ENCODE measurements at regions not wholly inside any gene's neighbourhood (a gene's known extent, or its start where the extent isn't known, plus 50 kb on each side); places are given as distances from the start of the nearest gene placed in this dataset.

GRCh38 chr1:19009882-19010321 is 53.4 kb upstream of the IFFO2 start (continued):
- no peak for TF ChIP-seq SNAPC4 (CRISPR knock-in tag; IDR thresholded peaks at IDR 0.05)
- no peak for TF ChIP-seq ZNF770 (CRISPR knock-in tag; IDR thresholded peaks at IDR 0.05)
- TF ChIP-seq HBP1 (CRISPR knock-in tag; IDR thresholded peaks at IDR 0.05; ENCODE audit: low read depth), result no peak
- TF ChIP-seq ZNF326 (CRISPR knock-in tag; IDR thresholded peaks at IDR 0.05; ENCODE audit: borderline replicate concordance), result no peak
- TF ChIP-seq HDAC2 (CRISPR knock-in tag; IDR thresholded peaks at IDR 0.05), result 0 out of 2 replicates have a peak, but pooled peaks have one; percentile 15
- TF ChIP-seq TBP (CRISPR knock-in tag; IDR thresholded peaks at IDR 0.05), result no peak
- TF ChIP-seq YEATS2 (CRISPR knock-in tag; IDR thresholded peaks at IDR 0.05; ENCODE audit: borderline replicate concordance), result no peak
- peak; percentile 72 for TF ChIP-seq BCL6 (CRISPR knock-in tag; IDR thresholded peaks at IDR 0.05)
- no peak for TF ChIP-seq ZNF691 (CRISPR knock-in tag; IDR thresholded peaks at IDR 0.05; ENCODE audit: borderline replicate concordance, low read depth)
- no peak for TF ChIP-seq ZNF552 (CRISPR knock-in tag; IDR thresholded peaks at IDR 0.05; ENCODE audit: borderline replicate concordance)
- no peak for TF ChIP-seq ZXDC (CRISPR knock-in tag; IDR thresholded peaks at IDR 0.05)
- no peak for TF ChIP-seq KLF16 (CRISPR knock-in tag; IDR thresholded peaks at IDR 0.05)
- TF ChIP-seq ETV5 (CRISPR knock-in tag; IDR thresholded peaks at IDR 0.05; ENCODE audit: borderline replicate concordance), result 0 out of 2 replicates have a peak, but pooled peaks have one; percentile 29
- TF ChIP-seq HMGA1 (CRISPR knock-in tag; conservative IDR thresholded peaks at IDR 0.05), result no peak
- TF ChIP-seq EZH2 (conservative IDR thresholded peaks at IDR 0.05; ENCODE audit: low read depth, low read length), result no peak
- peak; percentile 21 for TF ChIP-seq ASH2L (IDR thresholded peaks at IDR 0.05; ENCODE audit: insufficient read length, low read depth, low read length)

All from HepG2 (cell line).